ENCODE measurements at regions not wholly inside any gene's neighbourhood (a gene's known extent, or its start where the extent isn't known, plus 50 kb on each side); places are given as distances from the start of the nearest gene placed in this dataset.

GRCh38 chr4:120005527-120005926, 61.1 kb downstream of the MAD2L1 start:
- H3K4me3 ChIP-seq: no peak overlapping the region
- no peak for DNase-seq

GRCh38 chr4:120005076-120005475, 61.6 kb downstream of the MAD2L1 start:
- no peak for TF ChIP-seq CTCF (IDR thresholded peaks at IDR 0.05; ENCODE audit: borderline replicate concordance)
- no peaks in the 10 kb centered on the region for H3K36me3 ChIP-seq
- no peaks in the 10 kb centered on the region for H3K27me3 ChIP-seq (ENCODE audit: low read depth)
- no peak overlapping the region for H3K4me3 ChIP-seq
- intact Hi-C loops (cut with micrococcal nuclease): no loop called here
- no peak for DNase-seq
- peaks cover 3% of the 10 kb centered on the region for H3K4me1 ChIP-seq
- no peaks in the 10 kb centered on the region for H3K9me3 ChIP-seq (replicated peaks)
- H3K27ac ChIP-seq (replicated peaks): no peak overlapping the region

More at GRCh38 chr4:120005527-120005926, 61.1 kb downstream of the MAD2L1 start:
- Histone ChIP-seq H3K27ac (replicated peaks) (no peak overlapping the region), H3K4me1 (peaks cover 3% of the 10 kb centered on the region), H3K36me3 (no peaks in the 10 kb centered on the region), H3K9me3 (replicated peaks) (no peaks in the 10 kb centered on the region), H3K27me3 (ENCODE audit: low read depth) (no peaks in the 10 kb centered on the region)
- TF ChIP-seq CTCF (IDR thresholded peaks at IDR 0.05; ENCODE audit: borderline replicate concordance): no peak
- intact Hi-C loops (cut with micrococcal nuclease): no loop called here

- no peak overlapping the region for H3K4me3 ChIP-seq
- no peak for TF ChIP-seq CTCF (IDR thresholded peaks at IDR 0.05; ENCODE audit: borderline replicate concordance)
- intact Hi-C loops (cut with micrococcal nuclease): no loop called here
Observed at GRCh38 chr4:120004054-120004453, 62.6 kb downstream of the MAD2L1 start.

GRCh38 chr4:120003193-120003592, 63.5 kb downstream of the MAD2L1 start:
- Histone ChIP-seq H3K27me3 (ENCODE audit: low read depth) (no peaks in the 10 kb centered on the region), H3K9me3 (replicated peaks) (no peaks in the 10 kb centered on the region), H3K27ac (replicated peaks) (no peak overlapping the region), H3K4me1 (peaks cover 3% of the 10 kb centered on the region), H3K4me3 (no peak overlapping the region), H3K36me3 (no peaks in the 10 kb centered on the region)
- TF ChIP-seq CTCF (IDR thresholded peaks at IDR 0.05; ENCODE audit: borderline replicate concordance): no peak
- no peak for DNase-seq
- intact Hi-C loops (cut with micrococcal nuclease): no loop called here

More at GRCh38 chr4:120004054-120004453, 62.6 kb downstream of the MAD2L1 start:
- Histone ChIP-seq H3K9me3 (replicated peaks) (no peaks in the 10 kb centered on the region), H3K4me1 (peaks cover 3% of the 10 kb centered on the region), H3K36me3 (no peaks in the 10 kb centered on the region), H3K27me3 (ENCODE audit: low read depth) (no peaks in the 10 kb centered on the region), H3K27ac (replicated peaks) (no peak overlapping the region)
- DNase-seq: no peak

GRCh38 chr4:120001850-120002249, 64.8 kb downstream of the MAD2L1 start:
- H3K27ac ChIP-seq (replicated peaks): no peak overlapping the region
- H3K4me1 ChIP-seq: no peaks in the 10 kb centered on the region
- TF ChIP-seq CTCF (IDR thresholded peaks at IDR 0.05; ENCODE audit: borderline replicate concordance): no peak
- no peaks in the 10 kb centered on the region for H3K27me3 ChIP-seq (ENCODE audit: low read depth)
- no peak for DNase-seq
- no peaks in the 10 kb centered on the region for H3K9me3 ChIP-seq (replicated peaks)
- intact Hi-C loops (cut with micrococcal nuclease): no loop called here
- no peaks in the 10 kb centered on the region for H3K36me3 ChIP-seq
- no peak overlapping the region for H3K4me3 ChIP-seq
